GM12864 (cell line): ENCODE measurements at regions not wholly inside any gene's neighbourhood (a gene's known extent, or its start where the extent isn't known, plus 50 kb on each side); places are given as distances from the start of the nearest gene placed in this dataset.

ENCODE experiments used
- DNase-seq: peaks from one replicate; pipeline ENCODE4 v3.0.0-alpha.2; 2011; ENCODE audit warnings: low read depth
- H3K4me3 ChIP-seq: 2 replicates; pipeline ENCODE4 v1.5.1; 2011; ENCODE audit warnings: mild to moderate bottlenecking, low read depth, low read length, control low read depth
- CTCF ChIP-seq: IDR thresholded peaks from 2 replicates; pipeline ENCODE4 v1.5.1; 2011; ENCODE audit warnings: low read depth, mild to moderate bottlenecking, moderate library complexity, low read length, control low read depth, inconsistent platforms; ENCODE audit errors: missing control alignments

DNA sequence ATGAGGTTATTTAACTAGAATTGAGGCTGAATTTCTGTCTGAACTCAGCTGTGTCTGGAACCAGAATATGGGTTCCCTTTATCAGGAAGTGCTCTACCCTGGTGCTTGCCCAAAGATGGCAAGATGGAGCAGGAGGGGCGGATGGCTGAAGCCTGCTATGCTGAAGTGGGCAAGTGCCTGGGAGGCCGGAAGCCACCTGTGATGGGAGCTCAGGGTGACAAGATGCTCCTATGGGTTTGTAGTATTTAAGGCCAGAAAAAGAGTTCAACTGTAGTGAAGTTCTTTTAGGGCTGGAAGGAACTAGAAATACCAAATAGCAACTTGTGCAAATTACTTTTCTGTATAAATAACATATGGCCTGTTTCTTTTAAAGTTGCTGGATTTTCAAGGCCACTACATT is 808.9 kb upstream of the RAB6C start:
- no peak for TF ChIP-seq CTCF
- no peak for DNase-seq
- no peak overlapping the region for H3K4me3 ChIP-seq

DNA sequence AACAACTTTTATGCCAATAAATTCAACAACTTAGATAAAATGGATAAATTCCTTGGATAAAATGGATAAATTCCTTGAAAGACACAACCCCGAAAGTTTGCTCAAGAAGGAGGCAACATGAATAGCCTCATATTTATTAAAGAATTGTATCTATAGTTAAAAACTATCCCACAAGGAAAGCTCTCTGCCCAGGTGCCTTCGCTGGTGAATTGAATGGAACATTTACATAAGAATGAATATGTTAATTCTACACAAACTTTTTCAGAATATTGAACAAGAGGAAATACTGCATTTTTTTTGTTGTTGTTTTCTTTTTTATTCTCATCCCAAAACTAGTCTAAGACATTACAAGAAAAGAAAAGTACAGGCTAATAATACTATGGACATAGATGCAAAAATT is 805.3 kb upstream of the RAB6C start:
- DNase-seq: no peak
- H3K4me3 ChIP-seq: no peak overlapping the region
- no peak for TF ChIP-seq CTCF

GRCh38 chr2:129175051-129175450 is 804.4 kb upstream of the RAB6C start:
- no peak for TF ChIP-seq CTCF
- H3K4me3 ChIP-seq: no peak overlapping the region
- no peak for DNase-seq

DNA sequence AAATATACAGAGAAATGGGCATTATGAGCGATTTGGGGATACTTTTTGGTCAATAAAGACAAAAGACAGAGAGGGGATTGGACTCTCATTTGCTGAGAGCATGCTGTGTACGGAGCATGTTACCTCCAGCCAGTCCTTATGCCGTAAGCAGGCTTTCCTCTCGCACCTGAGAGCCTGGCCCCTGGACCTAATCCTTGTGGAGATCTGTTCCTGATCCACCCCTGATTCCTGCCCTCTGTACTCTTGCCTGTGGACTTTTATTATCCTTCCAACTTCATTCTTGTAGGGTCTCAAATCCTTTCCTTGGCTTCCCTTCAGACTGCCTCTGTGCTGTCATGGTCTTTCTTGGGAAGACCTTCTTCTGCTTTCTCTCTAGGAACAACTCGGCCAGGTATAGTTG is 803.1 kb upstream of the RAB6C start:
- no peak for DNase-seq
- no peak for TF ChIP-seq CTCF

GRCh38 chr2:129178356-129178755 is 801.1 kb upstream of the RAB6C start:
- no peak for DNase-seq
- no peak for TF ChIP-seq CTCF
- no peak overlapping the region for H3K4me3 ChIP-seq

More for the DNA sequence above, 803.1 kb upstream of the RAB6C start:
- no peak overlapping the region for H3K4me3 ChIP-seq

GRCh38 chr2:129179199-129179598 is 800.3 kb upstream of the RAB6C start:
- no peak for DNase-seq
- TF ChIP-seq CTCF: no peak

GRCh38 chr2:129180124-129180716 is 799.2 kb upstream of the RAB6C start:
- no peak for TF ChIP-seq CTCF
- no peak for DNase-seq
- H3K4me3 ChIP-seq: no peak overlapping the region

More at GRCh38 chr2:129179199-129179598, 800.3 kb upstream of the RAB6C start:
- H3K4me3 ChIP-seq: no peak overlapping the region
